NT2/D1 (cell line): ENCODE measurements at regions not wholly inside any gene's neighbourhood (a gene's known extent, or its start where the extent isn't known, plus 50 kb on each side); places are given as distances from the start of the nearest gene placed in this dataset.

Experiments used
- DNase-seq: peaks from one replicate; pipeline ENCODE4 v3.0.0-alpha.2; 2011; ENCODE audit warnings: low read depth, low spot score
- H3K27me3 ChIP-seq: 2 replicates; pipeline ENCODE4 v1.6.0; 2011; ENCODE audit warnings: mild to moderate bottlenecking; ENCODE audit not compliant: insufficient read length, insufficient read depth
- H3K36me3 ChIP-seq: 2 replicates; pipeline ENCODE4 v1.6.1; 2011; ENCODE audit warnings: mild to moderate bottlenecking, low read length, mixed read lengths; ENCODE audit not compliant: insufficient read depth, insufficient read length
- H3K4me1 ChIP-seq: 2 replicates; pipeline ENCODE4 v1.5.1; 2011; ENCODE audit not compliant: insufficient read depth, insufficient read length
- H3K4me3 ChIP-seq: 2 replicates; pipeline ENCODE4 v1.5.1; 2011; ENCODE audit warnings: low read depth; ENCODE audit not compliant: insufficient read length
- H3K9ac ChIP-seq: 2 replicates; pipeline ENCODE4 v1.6.0; 2011; ENCODE audit warnings: low read depth; ENCODE audit not compliant: insufficient read length
- H3K9me3 ChIP-seq: 2 replicates; pipeline ENCODE4 v1.5.1; 2011; ENCODE audit warnings: mild to moderate bottlenecking, low read length; ENCODE audit not compliant: insufficient read depth
- SUZ12 ChIP-seq: IDR thresholded peaks from 2 replicates; pipeline ENCODE4 v1.6.1; 2011; ENCODE audit not compliant: insufficient read length, insufficient read depth; ENCODE audit errors: extremely low read depth
- YY1 ChIP-seq: IDR thresholded peaks from 2 replicates; pipeline ENCODE4 v1.6.1; 2011; ENCODE audit not compliant: insufficient read length, insufficient read depth
- ZNF274 ChIP-seq: IDR thresholded peaks from 2 replicates; pipeline ENCODE4 v1.6.1; 2011; ENCODE audit warnings: mild to moderate bottlenecking, low read depth, low read length

GRCh38 chr5:166163996-166164610 lies 2127.3 kb upstream of the WWC1 start:
- Histone ChIP-seq H3K9me3 (no peaks in the 10 kb centered on the region), H3K9ac (no peak overlapping the region), H3K27me3 (no peaks in the 10 kb centered on the region), H3K4me1 (no peaks in the 10 kb centered on the region), H3K4me3 (no peak overlapping the region), H3K36me3 (no peaks in the 10 kb centered on the region)
- DNase-seq = no peak
- TF ChIP-seq ZNF274 = no peak
- no peak for TF ChIP-seq YY1
- TF ChIP-seq SUZ12 = no peak

DNA sequence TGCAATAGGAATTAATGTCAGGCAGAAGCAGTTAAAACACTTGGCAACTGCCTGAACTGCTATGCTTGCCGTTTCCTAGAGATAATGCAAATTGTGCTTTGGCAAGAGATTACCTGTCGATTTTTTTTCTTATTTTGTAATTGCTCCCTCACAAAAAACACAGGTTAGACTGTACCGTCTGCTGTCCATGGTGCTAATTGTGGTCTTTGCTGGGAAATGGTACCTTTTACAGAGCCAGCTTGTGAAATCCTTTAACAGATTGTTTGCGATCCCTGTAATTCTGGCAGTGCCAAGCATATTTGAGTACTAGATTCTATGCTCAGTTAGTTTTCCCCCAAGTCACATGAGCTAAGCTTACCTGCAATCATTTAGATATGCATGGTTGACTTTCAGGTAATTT lies 2125.8 kb upstream of the WWC1 start:
- DNase-seq = peak; percentile 5
- Histone ChIP-seq H3K9me3 (no peaks in the 10 kb centered on the region), H3K4me3 (no peak overlapping the region), H3K27me3 (no peaks in the 10 kb centered on the region), H3K36me3 (no peaks in the 10 kb centered on the region), H3K4me1 (no peaks in the 10 kb centered on the region), H3K9ac (no peak overlapping the region)
- no peak for TF ChIP-seq ZNF274
- no peak for TF ChIP-seq SUZ12
- no peak for TF ChIP-seq YY1

- Histone ChIP-seq H3K4me1 (no peaks in the 10 kb centered on the region), H3K27me3 (no peaks in the 10 kb centered on the region), H3K9ac (no peak overlapping the region), H3K9me3 (no peaks in the 10 kb centered on the region), H3K36me3 (no peaks in the 10 kb centered on the region), H3K4me3 (no peak overlapping the region)
- no peak for TF ChIP-seq YY1
- no peak for TF ChIP-seq ZNF274
- TF ChIP-seq SUZ12 = no peak
- no peak for DNase-seq
Measured at GRCh38 chr5:166166071-166166470, 2125.4 kb upstream of the WWC1 start.

GRCh38 chr5:166172597-166172996 lies 2118.8 kb upstream of the WWC1 start:
- no peaks in the 10 kb centered on the region for H3K4me1 ChIP-seq
- H3K4me3 ChIP-seq = no peak overlapping the region
- H3K9ac ChIP-seq = no peak overlapping the region
- H3K9me3 ChIP-seq = no peaks in the 10 kb centered on the region
- TF ChIP-seq YY1 = no peak
- no peak for TF ChIP-seq ZNF274
- no peak for TF ChIP-seq SUZ12
- H3K27me3 ChIP-seq = no peaks in the 10 kb centered on the region
- H3K36me3 ChIP-seq = no peaks in the 10 kb centered on the region
- no peak for DNase-seq

DNA sequence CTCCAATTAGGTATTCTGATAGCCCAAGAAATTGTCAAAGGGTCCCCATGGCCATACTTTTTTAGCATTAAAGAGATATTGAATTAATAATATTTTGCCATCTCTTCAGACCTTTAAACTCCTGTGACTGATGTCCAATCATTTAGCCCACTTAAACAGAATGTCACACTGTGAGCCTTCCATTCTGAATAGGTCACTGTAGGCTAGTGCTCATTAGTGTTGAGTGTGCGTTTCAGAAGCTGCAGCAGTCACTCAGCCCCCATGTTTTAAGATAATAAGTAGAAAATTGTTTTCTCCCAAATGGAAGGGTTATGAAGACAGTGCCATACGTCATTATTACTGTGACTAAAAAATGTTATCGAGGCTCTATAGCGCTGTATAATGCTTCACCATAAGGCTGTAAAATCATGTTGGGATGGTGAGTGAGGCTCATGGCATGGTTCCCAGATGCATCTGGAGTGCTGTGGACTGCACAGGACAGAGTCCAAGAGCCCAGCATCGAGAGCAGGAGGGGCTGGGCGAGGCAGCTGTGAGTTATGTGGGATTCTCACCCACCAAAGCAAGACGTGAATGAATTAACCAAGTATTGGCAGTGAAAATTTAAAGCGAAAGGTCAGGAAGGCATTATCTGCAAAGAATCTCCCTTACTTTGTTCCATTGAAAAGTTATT lies 2112.9 kb upstream of the WWC1 start:
- Histone ChIP-seq H3K9ac (no peak overlapping the region), H3K4me3 (no peak overlapping the region), H3K4me1 (no peaks in the 10 kb centered on the region), H3K9me3 (no peaks in the 10 kb centered on the region), H3K27me3 (no peaks in the 10 kb centered on the region), H3K36me3 (no peaks in the 10 kb centered on the region)
- DNase-seq = no peak
- TF ChIP-seq YY1 (no peak), SUZ12 (no peak), ZNF274 (no peak)

DNA sequence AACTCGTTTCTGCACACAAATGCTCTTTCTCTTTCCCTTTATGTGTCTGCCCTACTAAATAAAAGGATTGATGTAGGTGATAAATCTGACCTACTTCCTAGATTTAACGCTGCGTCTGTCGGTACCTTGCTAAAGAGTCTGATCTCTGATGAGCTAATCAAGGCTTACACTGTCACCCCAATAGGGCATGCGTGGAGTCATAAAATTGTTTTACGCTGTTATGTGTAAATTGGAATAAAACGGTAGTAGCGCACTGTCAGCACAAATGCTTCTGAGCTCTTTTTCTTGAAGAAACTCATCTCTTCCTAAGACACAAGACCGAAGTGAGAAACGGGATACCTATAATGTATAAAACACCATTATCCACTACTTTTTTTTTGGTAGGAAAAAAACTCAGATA lies 2106.3 kb upstream of the WWC1 start:
- Histone ChIP-seq H3K4me1 (no peaks in the 10 kb centered on the region), H3K4me3 (no peak overlapping the region), H3K36me3 (no peaks in the 10 kb centered on the region), H3K9ac (no peak overlapping the region), H3K27me3 (no peaks in the 10 kb centered on the region), H3K9me3 (no peaks in the 10 kb centered on the region)
- DNase-seq = no peak
- TF ChIP-seq YY1 (no peak), SUZ12 (no peak), ZNF274 (no peak)

GRCh38 chr5:166188501-166189325 lies 2102.7 kb upstream of the WWC1 start:
- H3K27me3 ChIP-seq = no peaks in the 10 kb centered on the region
- TF ChIP-seq SUZ12 = no peak
- TF ChIP-seq ZNF274 = no peak
- H3K4me3 ChIP-seq = no peak overlapping the region
- no peaks in the 10 kb centered on the region for H3K4me1 ChIP-seq
- H3K36me3 ChIP-seq = no peaks in the 10 kb centered on the region
- no peak for DNase-seq
- H3K9me3 ChIP-seq = no peaks in the 10 kb centered on the region
- no peak overlapping the region for H3K9ac ChIP-seq
